ENCODE measurements at regions not wholly inside any gene's neighbourhood (a gene's known extent, or its start where the extent isn't known, plus 50 kb on each side); places are given as distances from the start of the nearest gene placed in this dataset.
"Not testable (repeated sequence)": the region's sequence is repeated elsewhere in the genome, so short reads cannot be mapped to it uniquely, and the experiment has no call there.

GRCh38 chr21:28393279-28393678, 599.4 kb downstream of the LTN1 start:
- no peaks in the 10 kb centered on the region for H3K36me3 ChIP-seq
- H3K27me3 ChIP-seq = no peaks in the 10 kb centered on the region
- H3K4me3 ChIP-seq = no peak overlapping the region
- intact Hi-C loops (cut with DNase I; ENCODE audit: low total_unique reads) = no loop called here
- no peaks in the 10 kb centered on the region for H3K9me3 ChIP-seq
- H3K27ac ChIP-seq = no peak overlapping the region
- DNase-seq = no peak
- H3K4me1 ChIP-seq = no peaks in the 10 kb centered on the region
- no peak for TF ChIP-seq POLR2A (IDR thresholded peaks at IDR 0.05)
- TF ChIP-seq CTCF (IDR thresholded peaks at IDR 0.05) = no peak

DNA sequence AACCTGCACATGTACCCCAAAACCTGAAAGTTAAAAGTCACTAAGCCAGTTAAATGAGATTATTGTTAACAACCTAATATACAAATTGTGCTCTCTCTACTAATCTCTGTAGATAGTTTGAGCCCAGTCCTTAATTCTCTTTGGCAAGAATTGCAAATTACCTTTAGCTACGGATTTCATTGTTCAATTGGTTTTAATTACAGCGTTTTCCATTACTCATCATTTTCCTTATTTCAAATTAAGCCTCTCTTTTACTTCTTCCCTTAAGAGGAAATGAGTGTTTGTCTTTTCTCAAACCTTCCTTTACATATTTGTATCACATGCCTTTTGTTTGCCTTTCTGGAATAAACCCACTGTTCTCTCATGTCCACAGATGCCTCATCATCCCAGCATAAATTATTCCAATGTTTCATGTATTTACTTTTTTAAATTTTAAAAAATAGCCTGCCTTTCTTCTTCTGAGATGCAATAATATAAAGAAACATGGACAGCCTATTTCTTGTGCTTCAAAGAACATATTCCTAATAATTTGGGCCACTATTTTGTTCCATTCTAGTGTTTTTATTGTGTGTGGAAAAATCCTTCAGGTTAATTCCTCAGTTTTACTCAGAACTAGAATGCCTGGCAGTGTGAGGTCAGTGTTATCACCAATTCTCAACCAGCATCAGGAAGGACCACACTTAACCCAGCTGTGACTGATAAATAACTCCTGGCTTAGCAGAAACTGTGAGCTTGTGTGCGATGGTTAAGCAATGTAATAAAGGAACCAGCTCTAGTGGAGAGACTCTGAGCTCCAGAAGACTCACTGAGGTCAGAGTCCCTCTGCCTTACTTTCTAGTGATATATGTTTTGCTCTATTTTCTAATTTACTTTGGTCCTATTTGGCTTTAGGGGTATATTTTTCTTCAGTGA, 600.5 kb downstream of the LTN1 start:
- no peaks in the 10 kb centered on the region for H3K27me3 ChIP-seq
- DNase-seq = no peak
- H3K4me3 ChIP-seq = no peak overlapping the region
- no peaks in the 10 kb centered on the region for H3K9me3 ChIP-seq
- no peak for TF ChIP-seq CTCF (IDR thresholded peaks at IDR 0.05)
- no peak for TF ChIP-seq POLR2A (IDR thresholded peaks at IDR 0.05)
- no peaks in the 10 kb centered on the region for H3K4me1 ChIP-seq
- no peaks in the 10 kb centered on the region for H3K36me3 ChIP-seq
- no peak overlapping the region for H3K27ac ChIP-seq
- intact Hi-C loops (cut with DNase I; ENCODE audit: low total_unique reads) = no loop called here

DNA sequence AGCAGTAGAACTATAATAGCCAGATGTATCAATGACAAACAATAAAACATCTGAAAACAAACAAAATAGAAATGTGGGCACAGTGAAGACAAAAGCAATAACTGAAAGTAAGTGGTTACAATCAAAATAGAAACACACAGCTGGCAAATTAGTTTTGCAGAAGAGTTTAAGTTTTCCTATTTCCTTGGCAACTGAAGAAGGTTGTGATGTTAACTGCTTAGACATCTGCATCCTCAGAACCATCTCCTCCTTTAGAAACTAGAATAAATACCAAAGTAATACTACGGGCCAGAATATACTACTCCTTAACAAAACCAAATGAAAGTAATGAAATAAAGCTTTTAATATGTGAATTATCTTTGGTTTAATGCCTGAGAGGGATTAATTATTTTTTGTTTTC, 605.5 kb downstream of the LTN1 start:
- Histone ChIP-seq H3K27ac (no peak overlapping the region), H3K9me3 (no peaks in the 10 kb centered on the region), H3K36me3 (no peaks in the 10 kb centered on the region), H3K4me3 (no peak overlapping the region), H3K27me3 (no peaks in the 10 kb centered on the region), H3K4me1 (no peaks in the 10 kb centered on the region)
- no peak for DNase-seq
- no peak for TF ChIP-seq POLR2A (IDR thresholded peaks at IDR 0.05)
- no peak for TF ChIP-seq CTCF (IDR thresholded peaks at IDR 0.05)
- intact Hi-C loops (cut with DNase I; ENCODE audit: low total_unique reads) = no loop called here

DNA sequence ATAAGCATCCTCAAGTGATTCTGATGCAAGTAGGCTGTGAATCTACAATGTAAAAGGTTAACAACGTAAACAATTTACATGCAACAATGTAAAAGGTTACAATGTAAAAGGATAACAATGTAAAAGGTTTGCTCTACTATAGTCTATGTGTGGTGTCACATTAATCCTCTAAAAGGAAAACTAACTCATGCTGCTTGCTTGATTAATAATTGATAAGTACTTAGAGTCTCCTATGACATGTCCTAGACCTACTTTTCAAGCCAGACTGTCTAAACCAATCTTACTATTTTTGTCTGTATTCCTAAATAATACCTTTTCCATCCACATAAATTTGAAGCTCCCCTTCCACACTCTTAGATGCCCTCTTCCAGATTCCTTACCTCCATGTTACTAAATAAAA, 606.8 kb downstream of the LTN1 start:
- H3K4me3 ChIP-seq = no peak overlapping the region
- no peak overlapping the region for H3K27ac ChIP-seq
- DNase-seq = no peak
- no peaks in the 10 kb centered on the region for H3K27me3 ChIP-seq
- TF ChIP-seq CTCF (IDR thresholded peaks at IDR 0.05) = no peak
- TF ChIP-seq POLR2A (IDR thresholded peaks at IDR 0.05) = no peak
- H3K4me1 ChIP-seq = no peaks in the 10 kb centered on the region
- intact Hi-C loops (cut with DNase I; ENCODE audit: low total_unique reads) = no loop called here
- no peaks in the 10 kb centered on the region for H3K36me3 ChIP-seq
- H3K9me3 ChIP-seq = no peaks in the 10 kb centered on the region

DNA sequence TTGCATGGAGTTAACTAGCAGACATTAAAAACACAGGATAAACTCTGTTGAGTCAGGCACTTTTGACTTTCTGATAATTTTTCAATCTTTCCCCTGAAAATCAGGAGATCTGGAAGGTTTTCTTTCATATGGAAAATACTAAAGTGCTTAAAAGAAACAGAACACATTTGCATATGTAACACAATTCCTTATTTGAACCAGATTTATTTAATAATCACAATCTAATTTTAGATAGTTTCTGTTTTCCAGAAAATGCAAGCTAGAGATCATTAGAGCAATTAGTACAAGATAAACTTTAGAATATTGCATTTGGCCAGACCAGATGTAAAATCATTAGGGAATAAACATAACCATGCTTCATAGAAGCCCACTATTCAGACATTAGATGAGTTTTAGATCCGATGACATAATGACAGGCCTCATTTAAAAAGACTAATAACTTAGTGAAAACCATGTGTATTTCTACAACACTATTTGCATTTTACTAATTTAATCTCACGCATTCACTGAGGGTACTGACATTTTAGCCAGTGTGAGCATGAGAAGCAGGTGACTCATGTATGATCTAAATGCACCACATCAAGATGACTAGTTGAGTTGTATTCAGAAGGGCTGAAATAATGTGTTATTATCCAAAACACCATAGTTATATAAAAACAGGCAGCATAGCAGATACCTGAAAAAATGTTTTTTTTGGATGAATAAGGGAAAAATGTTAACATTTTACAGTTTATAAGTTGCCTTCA, 611.5 kb downstream of the LTN1 start:
- H3K4me3 ChIP-seq; H3K27ac ChIP-seq; DNase-seq; H3K27me3 ChIP-seq; H3K4me1 ChIP-seq; H3K9me3 ChIP-seq; H3K36me3 ChIP-seq; intact Hi-C loops (cut with DNase I; ENCODE audit: low total_unique reads): not testable (repeated sequence)

Measured in uterus (tissue), 3 donors.